ENCODE measurements at regions not wholly inside any gene's neighbourhood (a gene's known extent, or its start where the extent isn't known, plus 50 kb on each side); places are given as distances from the start of the nearest gene placed in this dataset.

GRCh38 chr4:1572521-1572920 lies 111.6 kb downstream of the FAM53A start:
- no peak for TF ChIP-seq CTCF (IDR thresholded peaks at IDR 0.05; ENCODE audit: insufficient read depth, low read length, poor library complexity, severe bottlenecking)
- H3K4me3 ChIP-seq (replicated peaks; ENCODE audit: low read depth, low read length): no peak overlapping the region
- DNase-seq (ENCODE audit: extremely low read depth, insufficient read length): no peak
- no peaks in the 10 kb centered on the region; the same call in 1 of the 2 replicates for H3K27me3 ChIP-seq (replicated peaks; ENCODE audit: control insufficient read depth, insufficient read depth, low read length)
- H3K36me3 ChIP-seq (ENCODE audit: control insufficient read depth, insufficient read depth, low read length): no peaks in the 10 kb centered on the region

- H3K4me3 ChIP-seq (replicated peaks; ENCODE audit: low read depth, low read length): no peak overlapping the region
- H3K27me3 ChIP-seq (replicated peaks; ENCODE audit: control insufficient read depth, insufficient read depth, low read length): no peaks in the 10 kb centered on the region; the same call in 1 of the 2 replicates
- no peak for TF ChIP-seq CTCF (IDR thresholded peaks at IDR 0.05; ENCODE audit: insufficient read depth, low read length, poor library complexity, severe bottlenecking)
- H3K36me3 ChIP-seq (ENCODE audit: control insufficient read depth, insufficient read depth, low read length): no peaks in the 10 kb centered on the region
- no peak for DNase-seq (ENCODE audit: extremely low read depth, insufficient read length)
Measured at GRCh38 chr4:1572010-1572385, 112.1 kb downstream of the FAM53A start.

GRCh38 chr4:1571165-1572009 lies 112.7 kb downstream of the FAM53A start:
- Histone ChIP-seq H3K4me3 (replicated peaks; ENCODE audit: low read depth, low read length) (no peak overlapping the region), H3K27me3 (replicated peaks; ENCODE audit: control insufficient read depth, insufficient read depth, low read length) (no peaks in the 10 kb centered on the region; the same call in 1 of the 2 replicates), H3K36me3 (ENCODE audit: control insufficient read depth, insufficient read depth, low read length) (no peaks in the 10 kb centered on the region)
- no peak for TF ChIP-seq CTCF (IDR thresholded peaks at IDR 0.05; ENCODE audit: insufficient read depth, low read length, poor library complexity, severe bottlenecking)
- DNase-seq (ENCODE audit: extremely low read depth, insufficient read length): no peak

GRCh38 chr4:1570291-1571164 lies 113.6 kb downstream of the FAM53A start:
- no peak overlapping the region for H3K4me3 ChIP-seq (replicated peaks; ENCODE audit: low read depth, low read length)
- TF ChIP-seq CTCF (IDR thresholded peaks at IDR 0.05; ENCODE audit: insufficient read depth, low read length, poor library complexity, severe bottlenecking): no peak
- no peaks in the 10 kb centered on the region for H3K36me3 ChIP-seq (ENCODE audit: control insufficient read depth, insufficient read depth, low read length)
- DNase-seq (ENCODE audit: extremely low read depth, insufficient read length): no peak
- no peaks in the 10 kb centered on the region; the same call in 1 of the 2 replicates for H3K27me3 ChIP-seq (replicated peaks; ENCODE audit: control insufficient read depth, insufficient read depth, low read length)

GRCh38 chr4:1569461-1570151 lies 114.5 kb downstream of the FAM53A start:
- no peak overlapping the region for H3K4me3 ChIP-seq (replicated peaks; ENCODE audit: low read depth, low read length)
- H3K36me3 ChIP-seq (ENCODE audit: control insufficient read depth, insufficient read depth, low read length): no peaks in the 10 kb centered on the region
- DNase-seq (ENCODE audit: extremely low read depth, insufficient read length): no peak
- no peaks in the 10 kb centered on the region; the same call in 1 of the 2 replicates for H3K27me3 ChIP-seq (replicated peaks; ENCODE audit: control insufficient read depth, insufficient read depth, low read length)
- TF ChIP-seq CTCF (IDR thresholded peaks at IDR 0.05; ENCODE audit: insufficient read depth, low read length, poor library complexity, severe bottlenecking): no peak
